ENCODE measurements at regions not wholly inside any gene's neighbourhood (a gene's known extent, or its start where the extent isn't known, plus 50 kb on each side); places are given as distances from the start of the nearest gene placed in this dataset.

- TF ChIP-seq CTCF (IDR thresholded peaks at IDR 0.05), result no peak
- TF ChIP-seq POLR2A (IDR thresholded peaks at IDR 0.05), result no peak
These were observed 1444.0 kb downstream of the SLITRK1 start for GRCh38 chr13:82438320-82438719.
